Prostate gland (tissue), 2 donors: ENCODE measurements at regions not wholly inside any gene's neighbourhood (a gene's known extent, or its start where the extent isn't known, plus 50 kb on each side); places are given as distances from the start of the nearest gene placed in this dataset.
"Not testable (repeated sequence)": the region's sequence is repeated elsewhere in the genome, so short reads cannot be mapped to it uniquely, and the experiment has no call there.

Experiments used
- DNase-seq: peaks from one replicate; pipeline ENCODE4 v3.0.0-alpha.2; 2019; ENCODE audit warnings: low spot score
- H3K27ac ChIP-seq, 2 donors: fragments of 200-600 bp; sonication (generic); 2 replicates each; pipeline ENCODE4 v1.5.1; 2017 to 2019
- H3K27me3 ChIP-seq: fragments of 200-600 bp; sonication (generic); replicated peaks from 2 replicates; pipeline ENCODE4 v1.5.1; 2019; ENCODE audit not compliant: insufficient read depth
- H3K36me3 ChIP-seq, 2 donors: fragments of 200-600 bp; sonication (generic); 1 replicate in 1 of 2; 2 replicates in 1 of 2; pipeline versions ENCODE4 v1.5.1 to v1.8.1; 2017 to 2019
- H3K4me1 ChIP-seq: fragments of 200-600 bp; sonication (generic); replicated peaks from 2 replicates; pipeline ENCODE4 v1.5.1; 2019
- H3K4me3 ChIP-seq, 2 donors: fragments of 200-600 bp; sonication (generic); 2 replicates each; pipeline ENCODE4 v1.5.1; 2017 to 2019
- H3K9me3 ChIP-seq: fragments of 200-600 bp; sonication (generic); 2 replicates; pipeline ENCODE4 v1.5.1; 2017
- CTCF ChIP-seq, 4 experiments: fragments of 200-600 bp in 2 of 4; fragments of 450-650 bp in 2 of 4; sonication (generic) in 2 of 4; IDR thresholded peaks; 1 replicate in 3 of 4; 2 replicates in 1 of 4; pipeline ENCODE4 v1.5.1; 2016 to 2019; ENCODE audit warnings: antibody characterized with exemption in 4 of 4, mild to moderate bottlenecking in 2 of 4, moderate library complexity in 2 of 4
- POLR2A ChIP-seq: fragments of 450-650 bp; IDR thresholded peaks from one replicate; pipeline ENCODE4 v1.6.1; 2016; ENCODE audit warnings: antibody characterized with exemption, mild to moderate bottlenecking
- POLR2AphosphoS5 ChIP-seq: sonication (generic); formaldehyde crosslinking; IDR thresholded peaks from one replicate; pipeline ENCODE4 v1.6.1; 2017; ENCODE audit warnings: antibody characterized with exemption
- WGBS: methylation state at CpG from one replicate; pipeline ENCODE4 v1.1.5; 2018; 5-methylcytosine and 5-hydroxymethylcytosine counted together
- intact Hi-C: fragments of 100-400 bp; cut with DNase I; formaldehyde crosslinking; loops from one replicate; pipeline ENCODE4 v1.14.2; 2022

GRCh38 chr5:13354611-13355010 is 589.9 kb downstream of the DNAH5 start:
- Histone ChIP-seq H3K27ac (no peak overlapping the region), H3K36me3 (no peaks in the 10 kb centered on the region), H3K9me3 (no peaks in the 10 kb centered on the region), H3K27me3 (no peaks in the 10 kb centered on the region), H3K4me1 (no peaks in the 10 kb centered on the region), H3K4me3 (no peak overlapping the region)
- WGBS: 47% methylated on average over 2 of the region's 2 CpGs
- intact Hi-C loops: no loop called here
- TF ChIP-seq POLR2AphosphoS5: no peak
- no peak for TF ChIP-seq CTCF (IDR thresholded peaks at IDR 0.05)
- TF ChIP-seq POLR2A: no peak
- DNase-seq: no peak

GRCh38 chr5:13350767-13351166 is 593.7 kb downstream of the DNAH5 start:
- H3K36me3 ChIP-seq: no peaks in the 10 kb centered on the region
- no peak overlapping the region for H3K4me3 ChIP-seq
- TF ChIP-seq POLR2A (no peak), POLR2AphosphoS5 (no peak), CTCF (IDR thresholded peaks at IDR 0.05) (no peak)
- H3K4me1 ChIP-seq: no peaks in the 10 kb centered on the region
- WGBS: 61% methylated on average over 2 of the region's 2 CpGs
- intact Hi-C loops: no loop called here
- H3K9me3 ChIP-seq: no peaks in the 10 kb centered on the region
- DNase-seq: no peak
- no peak overlapping the region for H3K27ac ChIP-seq
- no peaks in the 10 kb centered on the region for H3K27me3 ChIP-seq

- TF ChIP-seq POLR2A (no peak), POLR2AphosphoS5 (no peak), CTCF (IDR thresholded peaks at IDR 0.05) (no peak)
- no peaks in the 10 kb centered on the region for H3K4me1 ChIP-seq
- no peaks in the 10 kb centered on the region for H3K9me3 ChIP-seq
- DNase-seq: no peak
- H3K27me3 ChIP-seq: no peaks in the 10 kb centered on the region
- no peak overlapping the region for H3K4me3 ChIP-seq
- H3K27ac ChIP-seq: no peak overlapping the region
- H3K36me3 ChIP-seq: no peaks in the 10 kb centered on the region
- intact Hi-C loops: no loop called here
- 88% methylated on average over 3 of the region's 3 CpGs for WGBS
These were observed 595.9 kb downstream of the DNAH5 start for GRCh38 chr5:13348568-13348967.

GRCh38 chr5:13346401-13346800 is 598.1 kb downstream of the DNAH5 start:
- Histone ChIP-seq H3K4me3 (no peak overlapping the region), H3K9me3 (no peaks in the 10 kb centered on the region), H3K36me3 (no peaks in the 10 kb centered on the region), H3K27me3 (no peaks in the 10 kb centered on the region), H3K4me1 (no peaks in the 10 kb centered on the region), H3K27ac (no peak overlapping the region)
- no peak for DNase-seq
- intact Hi-C loops: no loop called here
- no peak for TF ChIP-seq POLR2A
- 92% methylated on average over 4 of the region's 4 CpGs for WGBS

GRCh38 chr5:13339093-13339492 is 605.4 kb downstream of the DNAH5 start:
- Histone ChIP-seq H3K4me3 (no peak overlapping the region), H3K36me3 (no peaks in the 10 kb centered on the region), H3K27ac (no peak overlapping the region), H3K4me1 (no peaks in the 10 kb centered on the region), H3K27me3 (no peaks in the 10 kb centered on the region), H3K9me3 (no peaks in the 10 kb centered on the region)
- 38% methylated on average over 1 of the region's 1 CpG for WGBS
- TF ChIP-seq POLR2A (no peak), CTCF (IDR thresholded peaks at IDR 0.05) (no peak), POLR2AphosphoS5 (no peak)
- intact Hi-C loops: no loop called here
- no peak for DNase-seq

- H3K27me3 ChIP-seq, H3K27ac ChIP-seq, H3K9me3 ChIP-seq, H3K4me3 ChIP-seq, intact Hi-C loops, DNase-seq, H3K36me3 ChIP-seq, H3K4me1 ChIP-seq: not testable (repeated sequence)
- 43% methylated on average over 4 of the region's 4 CpGs for WGBS
These were observed 609.5 kb downstream of the DNAH5 start for GRCh38 chr5:13335026-13335425.
